ENCODE measurements at regions not wholly inside any gene's neighbourhood (a gene's known extent, or its start where the extent isn't known, plus 50 kb on each side); places are given as distances from the start of the nearest gene placed in this dataset.

- H3K27me3 Mint-ChIP-seq (ENCODE audit: low read depth) = peaks cover 6% of the 10 kb centered on the region; the same call in 1 of the 2 replicates
- H3K4me1 Mint-ChIP-seq = peaks cover 11% of the 10 kb centered on the region
- ChIA-PET POLR2A (no interaction called here), CTCF (interaction anchor here (0.7 to 2.3 kb wide), 11 partner anchors 9 to 86 kb away, joined by 3 to 17 read pairs (median 3); no protein-coding TSS in a partner anchor)
- H3K4me3 Mint-ChIP-seq = no peak overlapping the region
- no peaks in the 10 kb centered on the region for H3K36me3 Mint-ChIP-seq
- H3K9me3 Mint-ChIP-seq = peaks cover 24% of the 10 kb centered on the region
- DNase-seq (ENCODE audit: low spot score) (no peak), ATAC-seq (peak; percentile 63)
- H3K27ac Mint-ChIP-seq = no peak overlapping the region
- TF ChIP-seq SP1 (CRISPR knock-in tag; conservative IDR thresholded peaks at IDR 0.05) (no peak), IRF1 (CRISPR knock-in tag; IDR thresholded peaks at IDR 0.05) (no peak), EMX1 (CRISPR knock-in tag; IDR thresholded peaks at IDR 0.05) (no peak), HMGXB4 (CRISPR knock-in tag; IDR thresholded peaks at IDR 0.05) (no peak), CREM (CRISPR knock-in tag; IDR thresholded peaks at IDR 0.05) (no peak)
Observed at GRCh38 chr2:119104414-119104813, 54.1 kb downstream of the C1QL2 start.

- Mint-ChIP-seq H3K27me3 (ENCODE audit: low read depth) (peaks cover 6% of the 10 kb centered on the region; the same call in 1 of the 2 replicates), H3K9me3 (peaks cover 32% of the 10 kb centered on the region), H3K4me1 (peaks cover 2% of the 10 kb centered on the region), H3K27ac (no peak overlapping the region), H3K36me3 (no peaks in the 10 kb centered on the region), H3K4me3 (no peak overlapping the region)
- ChIA-PET POLR2A (no interaction called here), CTCF (no interaction called here)
- ATAC-seq (no peak), DNase-seq (ENCODE audit: low spot score) (no peak)
- TF ChIP-seq JAZF1 (CRISPR knock-in tag; IDR thresholded peaks at IDR 0.05) = no peak
- TF ChIP-seq SMAD3 (CRISPR knock-in tag; IDR thresholded peaks at IDR 0.05; ENCODE audit: borderline replicate concordance) = no peak
- no peak for TF ChIP-seq ZBTB43 (CRISPR knock-in tag; IDR thresholded peaks at IDR 0.05)
- no peak for TF ChIP-seq CREB1 (CRISPR knock-in tag; IDR thresholded peaks at IDR 0.05)
- TF ChIP-seq SP1 (CRISPR knock-in tag; conservative IDR thresholded peaks at IDR 0.05) = no peak
- no peak for TF ChIP-seq AR (CRISPR knock-in tag; IDR thresholded peaks at IDR 0.05)
- no peak for TF ChIP-seq EMX1 (CRISPR knock-in tag; IDR thresholded peaks at IDR 0.05)
- TF ChIP-seq ERG (CRISPR knock-in tag; IDR thresholded peaks at IDR 0.05) = no peak
- TF ChIP-seq PRDM15 (CRISPR knock-in tag; IDR thresholded peaks at IDR 0.05) = no peak
- TF ChIP-seq NFYB (CRISPR knock-in tag; conservative IDR thresholded peaks at IDR 0.05; ENCODE audit: low read depth) = no peak
- TF ChIP-seq E2F4 (CRISPR knock-in tag; IDR thresholded peaks at IDR 0.05; ENCODE audit: borderline replicate concordance, low read depth) = no peak
- TF ChIP-seq ZNF219 (CRISPR knock-in tag; IDR thresholded peaks at IDR 0.05; ENCODE audit: borderline replicate concordance) = no peak
- no peak for TF ChIP-seq ZNF532 (CRISPR knock-in tag; IDR thresholded peaks at IDR 0.05; ENCODE audit: borderline replicate concordance)
- TF ChIP-seq ETV6 (CRISPR knock-in tag; IDR thresholded peaks at IDR 0.05) = no peak
- TF ChIP-seq TEAD4 (CRISPR knock-in tag; IDR thresholded peaks at IDR 0.05) = no peak
Observed at GRCh38 chr2:119102964-119103363, 55.6 kb downstream of the C1QL2 start.
